ENCODE measurements at regions not wholly inside any gene's neighbourhood (a gene's known extent, or its start where the extent isn't known, plus 50 kb on each side); places are given as distances from the start of the nearest gene placed in this dataset.

DNA sequence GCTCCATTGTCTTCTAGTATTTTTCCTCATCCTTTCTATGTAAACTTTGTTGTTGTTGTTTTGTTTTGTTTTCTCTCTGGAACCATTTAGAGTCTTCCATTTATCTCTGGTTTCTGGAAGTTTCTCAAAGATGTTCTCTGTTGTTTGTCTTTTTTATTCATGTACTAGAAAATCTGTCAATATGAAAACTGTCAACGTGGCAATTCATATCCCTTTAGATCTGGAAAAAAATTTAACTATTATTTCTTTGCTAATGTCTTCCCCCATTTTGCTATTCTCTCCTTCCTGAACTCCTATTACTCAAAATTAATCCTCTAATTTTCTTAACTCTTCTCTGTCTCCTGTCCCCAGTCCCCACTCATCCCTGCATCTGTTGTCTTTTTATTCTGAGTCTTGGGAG lies 55.9 kb upstream of the LRRN2 start:
- no peak overlapping the region for H3K4me3 ChIP-seq (ENCODE audit: low read length, poor library complexity, severe bottlenecking)
- no peaks in the 10 kb centered on the region for H3K27me3 ChIP-seq (ENCODE audit: insufficient read depth, low read length, poor library complexity, severe bottlenecking)
- no peak for TF ChIP-seq EZH2phosphoT487 (IDR thresholded peaks at IDR 0.05; ENCODE audit: borderline replicate concordance)
- TF ChIP-seq, protein P1, sequence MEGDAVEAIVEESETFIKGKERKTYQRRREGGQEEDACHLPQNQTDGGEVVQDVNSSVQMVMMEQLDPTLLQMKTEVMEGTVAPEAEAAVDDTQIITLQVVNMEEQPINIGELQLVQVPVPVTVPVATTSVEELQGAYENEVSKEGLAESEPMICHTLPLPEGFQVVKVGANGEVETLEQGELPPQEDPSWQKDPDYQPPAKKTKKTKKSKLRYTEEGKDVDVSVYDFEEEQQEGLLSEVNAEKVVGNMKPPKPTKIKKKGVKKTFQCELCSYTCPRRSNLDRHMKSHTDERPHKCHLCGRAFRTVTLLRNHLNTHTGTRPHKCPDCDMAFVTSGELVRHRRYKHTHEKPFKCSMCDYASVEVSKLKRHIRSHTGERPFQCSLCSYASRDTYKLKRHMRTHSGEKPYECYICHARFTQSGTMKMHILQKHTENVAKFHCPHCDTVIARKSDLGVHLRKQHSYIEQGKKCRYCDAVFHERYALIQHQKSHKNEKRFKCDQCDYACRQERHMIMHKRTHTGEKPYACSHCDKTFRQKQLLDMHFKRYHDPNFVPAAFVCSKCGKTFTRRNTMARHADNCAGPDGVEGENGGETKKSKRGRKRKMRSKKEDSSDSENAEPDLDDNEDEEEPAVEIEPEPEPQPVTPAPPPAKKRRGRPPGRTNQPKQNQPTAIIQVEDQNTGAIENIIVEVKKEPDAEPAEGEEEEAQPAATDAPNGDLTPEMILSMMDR (conservative IDR thresholded peaks at IDR 0.05; ENCODE audit: low read length), result no peak
- no peaks in the 10 kb centered on the region for H3K79me2 ChIP-seq (ENCODE audit: insufficient read depth, low read length)
- H3F3A ChIP-seq (ENCODE audit: low read depth), result no peaks in the 10 kb centered on the region
- no peaks in the 10 kb centered on the region for H3K9me2 ChIP-seq (replicated peaks; ENCODE audit: low read depth, low read length)
- H3K9ac ChIP-seq (ENCODE audit: low read depth, low read length, poor library complexity, severe bottlenecking), result no peak overlapping the region
- no peaks in the 10 kb centered on the region for H3K4me1 ChIP-seq (ENCODE audit: insufficient read depth, low read length, poor library complexity, severe bottlenecking)
- no peaks in the 10 kb centered on the region for H4K20me1 ChIP-seq (ENCODE audit: insufficient read depth, low read length, poor library complexity, severe bottlenecking)
- peaks cover 6% of the 10 kb centered on the region; the same call in 1 of the 2 replicates for H3K9me3 ChIP-seq (ENCODE audit: insufficient read depth, low read depth, low read length)
- no peak overlapping the region for H3K4me2 ChIP-seq (ENCODE audit: low read depth, low read length, poor library complexity, severe bottlenecking)
- no peak overlapping the region for H2AFZ ChIP-seq (ENCODE audit: low read length)
- no peaks in the 10 kb centered on the region for H3K36me3 ChIP-seq (ENCODE audit: insufficient read depth, low read length)

DNA sequence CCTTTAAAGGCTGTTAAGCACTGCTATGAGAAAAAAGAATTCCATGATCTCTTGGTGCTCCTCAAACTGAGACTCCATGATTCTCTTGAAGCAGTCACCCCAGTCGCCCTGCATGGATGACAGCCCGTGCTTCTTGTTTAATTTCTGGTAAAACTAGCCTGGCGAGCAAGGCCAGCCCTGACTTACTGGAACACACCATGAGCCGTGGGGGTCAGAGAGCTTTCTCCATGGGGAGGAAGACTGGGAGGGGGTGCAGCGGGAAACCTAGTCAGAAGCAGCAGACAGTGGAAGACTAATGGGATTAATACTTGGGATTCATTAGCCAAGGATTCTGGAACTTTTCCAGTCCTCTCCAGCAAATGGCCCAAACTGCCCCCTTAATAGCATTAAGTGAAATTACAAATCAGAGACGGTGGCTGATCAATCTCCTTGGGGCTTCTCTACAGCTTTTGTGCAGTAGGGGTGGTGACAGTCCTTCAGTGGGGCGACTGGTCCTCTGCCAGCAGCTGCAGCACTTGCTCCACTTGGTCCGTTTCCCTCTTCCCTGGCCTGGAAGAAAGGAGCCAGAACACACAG lies 57.2 kb upstream of the LRRN2 start:
- H3K9me3 ChIP-seq (ENCODE audit: insufficient read depth, low read depth, low read length), result peaks cover 6% of the 10 kb centered on the region; the same call in 1 of the 2 replicates
- no peaks in the 10 kb centered on the region for H3K9me2 ChIP-seq (replicated peaks; ENCODE audit: low read depth, low read length)
- no peak overlapping the region for H3K4me2 ChIP-seq (ENCODE audit: low read depth, low read length, poor library complexity, severe bottlenecking)
- TF ChIP-seq, protein P1 (conservative IDR thresholded peaks at IDR 0.05; ENCODE audit: low read length), result no peak
- no peak overlapping the region for H3K9ac ChIP-seq (ENCODE audit: low read depth, low read length, poor library complexity, severe bottlenecking)
- no peaks in the 10 kb centered on the region for H3F3A ChIP-seq (ENCODE audit: low read depth)
- no peak overlapping the region for H2AFZ ChIP-seq (ENCODE audit: low read length)
- H3K4me3 ChIP-seq (ENCODE audit: low read length, poor library complexity, severe bottlenecking), result no peak overlapping the region
- H3K4me1 ChIP-seq (ENCODE audit: insufficient read depth, low read length, poor library complexity, severe bottlenecking), result no peaks in the 10 kb centered on the region
- H3K79me2 ChIP-seq (ENCODE audit: insufficient read depth, low read length), result no peaks in the 10 kb centered on the region
- no peaks in the 10 kb centered on the region for H3K36me3 ChIP-seq (ENCODE audit: insufficient read depth, low read length)
- no peaks in the 10 kb centered on the region for H4K20me1 ChIP-seq (ENCODE audit: insufficient read depth, low read length, poor library complexity, severe bottlenecking)
- H3K27me3 ChIP-seq (ENCODE audit: insufficient read depth, low read length, poor library complexity, severe bottlenecking), result no peaks in the 10 kb centered on the region

DNA sequence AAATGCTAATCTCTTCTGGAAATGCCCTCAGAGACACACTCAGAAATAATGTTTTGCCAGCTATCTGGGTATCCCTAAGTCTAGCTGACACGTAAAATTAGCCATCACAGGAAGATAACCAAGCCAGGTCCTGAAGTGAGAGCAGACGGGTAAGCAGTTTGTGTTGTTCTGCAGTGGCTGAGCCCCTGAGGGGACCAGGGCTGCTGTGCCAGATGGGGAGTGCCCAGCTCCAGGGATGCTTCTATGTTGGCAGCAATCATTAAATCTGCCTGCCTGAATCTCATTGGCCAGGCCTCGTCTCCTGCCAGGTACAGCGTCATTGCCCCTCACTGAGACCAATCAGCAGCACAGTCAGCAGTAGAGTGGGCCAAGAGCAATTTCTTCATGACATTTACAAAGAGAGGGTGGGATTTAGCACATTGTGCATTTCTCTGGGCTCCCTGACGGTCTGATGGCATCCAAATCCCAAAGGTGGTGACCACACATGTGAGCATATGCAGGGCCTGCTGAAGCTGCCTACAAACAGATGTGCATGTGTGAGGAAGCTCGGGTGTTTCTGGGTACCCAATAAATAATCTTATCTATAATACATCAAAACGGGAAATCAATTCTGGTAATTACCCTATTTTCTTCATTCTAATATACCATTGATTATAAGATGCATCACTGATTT lies 58.7 kb upstream of the LRRN2 start:
- Histone ChIP-seq H3K4me2 (ENCODE audit: low read depth, low read length, poor library complexity, severe bottlenecking) (no peak overlapping the region), H4K20me1 (ENCODE audit: insufficient read depth, low read length, poor library complexity, severe bottlenecking) (no peaks in the 10 kb centered on the region), H3K9me2 (replicated peaks; ENCODE audit: low read depth, low read length) (no peaks in the 10 kb centered on the region), H3K79me2 (ENCODE audit: insufficient read depth, low read length) (no peaks in the 10 kb centered on the region), H2AFZ (ENCODE audit: low read length) (no peak overlapping the region), H3F3A (ENCODE audit: low read depth) (no peaks in the 10 kb centered on the region), H3K27me3 (ENCODE audit: insufficient read depth, low read length, poor library complexity, severe bottlenecking) (no peaks in the 10 kb centered on the region), H3K36me3 (ENCODE audit: insufficient read depth, low read length) (no peaks in the 10 kb centered on the region), H3K9ac (ENCODE audit: low read depth, low read length, poor library complexity, severe bottlenecking) (no peak overlapping the region), H3K9me3 (ENCODE audit: insufficient read depth, low read depth, low read length) (no peaks in the 10 kb centered on the region), H3K4me1 (ENCODE audit: insufficient read depth, low read length, poor library complexity, severe bottlenecking) (no peaks in the 10 kb centered on the region), H3K4me3 (ENCODE audit: low read length, poor library complexity, severe bottlenecking) (no peak overlapping the region)
- TF ChIP-seq, protein P1 (conservative IDR thresholded peaks at IDR 0.05; ENCODE audit: low read length), result no peak
- TF ChIP-seq EZH2phosphoT487 (IDR thresholded peaks at IDR 0.05; ENCODE audit: borderline replicate concordance), result no peak
